Loucy (cell line): ENCODE measurements at regions not wholly inside any gene's neighbourhood (a gene's known extent, or its start where the extent isn't known, plus 50 kb on each side); places are given as distances from the start of the nearest gene placed in this dataset.

Experiments
- CTCF ChIP-seq: fragments of 200-600 bp; sonication (generic); conservative IDR thresholded peaks from 2 replicates; pipeline ENCODE4 v1.5.1; 2014; ENCODE audit warnings: mild to moderate bottlenecking, antibody characterized with exemption, low read length
- EZH2phosphoT487 ChIP-seq: fragments of 200-600 bp; IDR thresholded peaks from 2 replicates; pipeline ENCODE4 v1.6.1; 2018; ENCODE audit warnings: antibody characterized with exemption, mild to moderate bottlenecking, moderate library complexity, borderline replicate concordance

DNA sequence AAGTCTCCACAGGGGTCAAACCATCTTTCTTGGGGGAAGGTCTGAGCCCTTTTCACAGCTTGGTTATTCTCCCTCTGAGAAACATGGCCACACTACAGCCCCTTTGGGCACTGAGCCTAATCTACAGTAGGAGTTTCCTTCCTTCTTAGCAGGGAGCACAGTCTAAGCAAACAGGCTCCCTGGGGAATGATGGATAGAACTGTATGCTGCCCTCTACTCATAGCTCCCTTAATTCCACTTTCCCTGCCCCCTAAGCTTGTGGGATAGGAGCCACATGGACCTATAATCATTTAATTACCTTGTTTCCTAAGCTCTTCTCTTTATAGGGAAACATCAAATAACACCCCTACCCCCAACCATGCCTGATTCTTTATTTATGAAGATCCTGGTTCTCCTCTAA is 442.1 kb upstream of the MEX3C start:
- no peak for TF ChIP-seq CTCF
- TF ChIP-seq EZH2phosphoT487 = no peak
